ENCODE measurements at regions not wholly inside any gene's neighbourhood (a gene's known extent, or its start where the extent isn't known, plus 50 kb on each side); places are given as distances from the start of the nearest gene placed in this dataset.

- DNase-seq (ENCODE audit: low read depth) = peak; percentile 48
- TF ChIP-seq CTCF (conservative IDR thresholded peaks at IDR 0.05; ENCODE audit: low read depth, low read length) = no peak
- no peak overlapping the region for H3K4me3 ChIP-seq (ENCODE audit: low read depth, low read length)
Observed at GRCh38 chr10:61078542-61079275, 134.7 kb upstream of the RHOBTB1 start.

- no peak overlapping the region for H3K4me3 ChIP-seq (ENCODE audit: low read depth, low read length)
- TF ChIP-seq CTCF (conservative IDR thresholded peaks at IDR 0.05; ENCODE audit: low read depth, low read length) = no peak
- DNase-seq (ENCODE audit: low read depth) = no peak
Observed at GRCh38 chr10:61076572-61077114, 132.7 kb upstream of the RHOBTB1 start.

GRCh38 chr10:61073391-61073790, 129.4 kb upstream of the RHOBTB1 start:
- no peak overlapping the region for H3K4me3 ChIP-seq (ENCODE audit: low read depth, low read length)
- no peak for DNase-seq (ENCODE audit: low read depth)
- TF ChIP-seq CTCF (conservative IDR thresholded peaks at IDR 0.05; ENCODE audit: low read depth, low read length) = no peak

GRCh38 chr10:61071580-61071979, 127.6 kb upstream of the RHOBTB1 start:
- no peak for DNase-seq (ENCODE audit: low read depth)
- no peak overlapping the region for H3K4me3 ChIP-seq (ENCODE audit: low read depth, low read length)
- TF ChIP-seq CTCF (conservative IDR thresholded peaks at IDR 0.05; ENCODE audit: low read depth, low read length) = no peak

GRCh38 chr10:61068471-61068870, 124.5 kb upstream of the RHOBTB1 start:
- no peak overlapping the region for H3K4me3 ChIP-seq (ENCODE audit: low read depth, low read length)
- DNase-seq (ENCODE audit: low read depth) = peak; percentile 39
- no peak for TF ChIP-seq CTCF (conservative IDR thresholded peaks at IDR 0.05; ENCODE audit: low read depth, low read length)

GRCh38 chr10:61067671-61068336, 123.8 kb upstream of the RHOBTB1 start:
- no peak overlapping the region for H3K4me3 ChIP-seq (ENCODE audit: low read depth, low read length)
- DNase-seq (ENCODE audit: low read depth) = no peak
- TF ChIP-seq CTCF (conservative IDR thresholded peaks at IDR 0.05; ENCODE audit: low read depth, low read length) = no peak

Measured in choroid plexus epithelial cell (primary cell).